Activated CD4-positive, alpha-beta T cell treated with anti-CD3 and anti-CD28 coated beads, Interleukin-2, amount 50 U/mL, for 24 hours (primary cell): ENCODE measurements at regions not wholly inside any gene's neighbourhood (a gene's known extent, or its start where the extent isn't known, plus 50 kb on each side); places are given as distances from the start of the nearest gene placed in this dataset.
"Not testable (repeated sequence)": the region's sequence is repeated elsewhere in the genome, so short reads cannot be mapped to it uniquely, and the experiment has no call there.

Source experiments
- DNase-seq, 2 donors: peaks; one replicate each; pipeline ENCODE4 v3.0.0-alpha.2; 2020; ENCODE audit warnings: low read depth in 1 of 2, low spot score in 1 of 2

DNA sequence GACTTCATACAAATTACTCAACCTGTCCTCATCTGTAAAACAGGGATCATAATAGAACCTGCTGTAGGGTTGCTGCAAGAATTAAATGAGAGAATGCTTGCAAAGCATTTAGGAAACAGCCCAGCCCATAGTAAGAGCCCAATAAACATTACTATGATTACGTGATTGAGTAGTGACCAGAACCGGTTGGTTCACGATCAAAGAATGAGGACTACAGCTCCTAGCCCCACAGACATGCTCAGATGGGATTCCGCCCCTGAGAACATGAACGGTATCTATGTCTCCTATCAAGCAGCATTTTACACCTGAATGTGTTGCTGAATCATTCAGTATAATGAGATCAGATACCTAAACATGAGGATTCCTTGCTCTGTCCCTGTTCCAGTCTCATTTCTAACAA lies 104.8 kb upstream of the ZNF648 start:
- no peak for DNase-seq

DNA sequence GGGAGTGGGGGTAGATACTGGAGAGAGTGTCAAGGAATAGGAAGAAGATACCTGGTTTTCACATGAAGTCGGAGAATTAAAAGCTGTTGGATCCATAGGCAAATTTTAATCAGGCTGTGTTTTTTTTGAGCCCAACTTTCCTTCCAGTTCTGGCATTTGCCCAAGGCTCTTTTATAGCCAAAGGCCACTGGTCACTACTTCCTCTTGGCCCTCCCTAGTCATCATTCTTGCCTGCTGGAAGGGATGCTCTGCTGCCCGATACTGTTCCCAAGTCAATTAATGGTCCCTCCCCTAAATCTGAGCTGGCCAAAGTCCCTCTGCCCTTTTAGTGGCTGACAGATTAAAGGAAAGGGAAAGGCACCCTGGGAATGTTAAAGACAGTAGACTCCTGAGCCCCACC lies 102.8 kb upstream of the ZNF648 start:
- DNase-seq: no peak

DNA sequence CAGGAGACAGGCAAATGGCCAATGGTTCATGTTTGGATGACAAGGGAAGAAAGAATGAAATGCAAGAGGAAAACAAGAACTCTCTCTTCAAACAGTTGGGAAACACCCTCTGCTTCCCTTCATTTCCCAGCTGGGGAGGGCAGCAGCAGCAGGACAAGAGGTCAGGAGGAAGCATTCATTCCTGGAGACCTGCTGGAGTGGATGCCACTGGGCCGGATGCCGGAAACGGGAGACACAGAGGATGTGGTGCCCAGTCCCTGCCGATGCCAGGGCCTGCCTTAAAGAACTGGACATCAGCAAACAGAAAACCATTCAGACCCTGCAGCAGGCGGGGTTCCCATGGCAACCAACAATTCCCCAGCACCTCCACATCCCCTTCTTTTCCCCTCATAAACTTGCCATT lies 102.3 kb upstream of the ZNF648 start:
- DNase-seq: no peak

DNA sequence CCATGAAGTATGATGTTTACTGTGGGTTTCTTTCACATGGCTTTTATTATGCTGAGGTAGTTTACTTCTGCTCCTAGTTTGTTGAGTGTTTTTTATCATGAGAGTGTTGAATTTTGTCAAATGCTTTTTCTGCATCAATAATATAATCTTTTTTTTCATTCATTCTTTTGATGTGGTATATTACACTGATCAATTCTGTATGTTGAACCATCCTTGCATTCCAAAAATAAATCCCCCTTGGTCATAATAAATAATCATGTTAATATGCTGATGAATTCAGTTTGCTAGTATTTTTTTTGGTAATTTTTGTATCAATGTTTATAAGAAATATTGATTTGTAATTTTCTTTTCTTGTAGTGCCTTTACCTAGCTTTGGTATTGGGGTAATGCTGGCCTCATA lies 97.9 kb upstream of the ZNF648 start:
- DNase-seq: no peak

DNA sequence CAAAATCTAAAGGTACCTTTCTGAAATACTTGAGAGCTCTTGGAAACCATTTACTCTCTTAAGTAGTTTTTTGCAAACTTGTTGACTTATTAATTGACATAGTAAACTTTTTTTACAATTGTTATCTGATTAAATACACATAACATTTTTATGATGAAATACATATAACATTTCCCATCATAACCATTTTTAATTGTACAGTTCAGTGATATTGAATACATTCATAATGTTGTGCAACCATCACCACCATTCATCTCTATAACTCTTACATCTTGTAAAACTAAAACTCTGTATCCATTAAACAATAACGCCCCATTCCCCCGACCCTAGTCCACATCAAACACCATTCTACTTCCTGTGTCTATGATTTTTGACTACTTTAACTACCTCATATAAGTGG lies 95.7 kb upstream of the ZNF648 start:
- DNase-seq: no peak

DNA sequence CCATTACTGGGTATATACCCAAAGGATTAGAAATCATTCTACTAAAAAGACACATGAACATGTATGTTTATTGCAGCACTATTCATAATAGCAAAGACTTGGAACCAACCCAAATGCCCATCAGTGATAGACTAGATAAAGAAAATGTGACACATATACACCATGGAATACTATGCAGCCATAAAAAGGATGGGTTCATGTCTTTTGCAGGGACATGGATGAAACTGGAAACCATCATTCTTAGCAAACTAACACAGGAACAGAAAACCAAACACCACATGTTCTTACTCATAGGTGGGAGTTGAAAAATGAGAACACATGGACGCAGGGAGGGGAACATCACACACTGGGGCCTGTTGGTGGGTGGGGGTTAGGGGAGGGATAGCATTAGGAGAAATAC lies 92.9 kb upstream of the ZNF648 start:
- not testable (repeated sequence) for DNase-seq

DNA sequence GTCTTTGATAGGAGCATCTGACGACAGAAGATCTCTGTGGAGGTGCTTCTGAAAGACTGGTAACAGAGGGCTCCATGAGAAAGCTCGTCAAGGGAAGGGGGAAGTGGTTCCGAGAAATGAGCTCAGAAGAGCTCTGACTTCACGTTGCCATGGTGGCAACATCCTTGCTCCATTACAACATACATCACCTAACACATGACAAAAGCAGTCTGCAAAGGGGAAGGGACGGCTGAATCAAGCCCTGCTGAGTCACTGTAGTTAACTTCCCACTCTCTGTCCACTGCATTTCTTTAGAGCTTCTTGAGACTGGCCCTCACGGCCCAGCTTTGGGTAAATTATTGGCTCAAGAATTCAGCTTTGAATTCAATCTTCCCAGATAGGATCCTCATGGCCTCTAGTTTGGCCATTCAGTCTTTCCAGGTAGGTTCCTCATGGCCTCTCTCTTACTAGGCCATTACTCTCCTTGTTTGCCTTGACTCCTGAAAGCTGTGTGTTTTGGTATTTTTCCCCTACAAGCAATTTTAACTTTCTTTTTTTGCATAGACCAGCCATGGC lies 88.0 kb upstream of the ZNF648 start:
- DNase-seq: no peak

DNA sequence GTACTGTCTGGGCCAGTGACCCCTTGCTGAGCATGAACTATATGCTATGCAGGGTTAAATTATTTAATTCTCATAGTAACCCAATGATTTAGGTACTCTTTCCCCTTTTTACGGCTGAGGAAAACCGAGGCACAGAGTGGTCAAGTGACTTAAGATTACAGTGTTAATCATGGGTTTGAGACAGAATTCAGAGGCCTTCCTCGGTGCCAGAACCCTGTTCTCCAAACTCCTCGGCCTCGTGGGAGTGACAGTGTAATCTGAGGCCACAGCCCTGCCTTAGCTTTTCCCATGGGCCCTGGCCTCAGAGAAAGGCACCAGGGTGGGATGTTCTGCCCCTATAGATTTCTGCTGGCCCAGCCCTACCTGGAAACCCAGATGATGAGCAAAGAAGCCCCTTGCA lies 86.4 kb upstream of the ZNF648 start:
- DNase-seq: no peak

DNA sequence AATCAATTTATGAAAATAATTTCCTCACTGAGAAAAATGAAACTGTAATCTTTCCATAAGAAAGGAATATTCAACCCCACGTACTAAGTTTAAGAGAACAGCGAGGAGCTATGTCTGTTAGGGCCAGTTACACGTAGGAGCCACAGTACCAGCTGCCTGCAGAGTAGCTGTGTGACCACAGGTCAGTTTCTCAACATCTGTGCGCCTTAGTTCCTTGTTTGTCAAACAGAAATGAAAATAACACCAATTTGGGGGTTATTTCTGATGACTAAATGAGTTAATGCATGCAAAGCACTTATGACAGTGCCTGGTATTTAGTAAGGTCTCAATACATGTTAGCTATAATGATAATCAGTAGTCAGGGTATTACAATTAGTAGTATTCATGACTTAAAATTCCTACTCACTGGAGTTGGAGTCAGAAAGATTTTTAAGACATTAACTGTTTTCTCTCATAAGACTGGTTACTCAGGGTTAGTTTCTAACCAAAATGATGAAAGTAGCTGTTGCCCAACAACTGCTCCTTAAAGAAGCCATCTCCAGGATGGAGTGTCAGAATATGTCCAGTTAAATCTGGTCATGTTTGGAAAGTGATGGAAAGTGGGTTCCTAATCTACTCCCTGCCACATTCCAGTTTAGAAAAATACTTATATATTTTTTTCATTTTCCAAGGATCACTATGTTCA lies 85.8 kb upstream of the ZNF648 start:
- no peak for DNase-seq

DNA sequence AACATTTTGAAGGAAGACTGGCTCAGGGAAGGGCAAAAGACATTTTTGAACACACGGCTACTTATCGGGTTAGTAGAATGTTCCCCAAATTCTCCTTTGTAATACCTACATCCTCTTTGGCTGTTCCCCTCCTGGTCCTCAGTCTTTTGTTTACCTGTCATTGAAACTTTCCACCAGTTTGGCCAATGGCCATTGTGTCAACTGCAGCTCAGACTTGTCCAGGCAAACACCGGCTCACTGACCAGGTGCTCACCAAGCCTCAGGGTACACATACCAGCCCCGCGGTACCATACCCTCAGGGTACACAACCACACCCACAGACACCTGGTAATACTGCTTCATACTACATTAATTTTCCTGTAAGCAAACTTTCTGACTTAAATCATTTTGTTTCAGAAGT lies 84.8 kb upstream of the ZNF648 start:
- DNase-seq: no peak

DNA sequence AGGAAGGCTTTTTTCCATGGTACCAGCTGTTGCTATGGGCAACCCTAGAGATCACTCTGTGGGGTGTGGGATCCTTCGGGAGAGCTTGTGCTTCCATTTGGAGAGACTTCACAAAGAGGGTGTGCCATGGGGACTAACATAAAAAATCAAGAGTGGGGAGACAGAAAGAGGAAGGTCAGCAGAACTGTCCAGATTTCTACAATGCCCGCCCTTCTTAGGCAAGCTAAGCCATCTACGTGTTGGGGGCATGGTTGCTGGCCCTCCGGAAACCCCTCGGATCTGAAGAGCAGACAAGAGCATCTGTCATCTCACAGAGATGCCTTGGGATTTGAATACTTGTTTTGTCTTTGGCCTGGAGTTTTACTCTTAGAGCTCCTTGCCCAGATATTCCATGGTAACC lies 83.9 kb upstream of the ZNF648 start:
- no peak for DNase-seq

DNA sequence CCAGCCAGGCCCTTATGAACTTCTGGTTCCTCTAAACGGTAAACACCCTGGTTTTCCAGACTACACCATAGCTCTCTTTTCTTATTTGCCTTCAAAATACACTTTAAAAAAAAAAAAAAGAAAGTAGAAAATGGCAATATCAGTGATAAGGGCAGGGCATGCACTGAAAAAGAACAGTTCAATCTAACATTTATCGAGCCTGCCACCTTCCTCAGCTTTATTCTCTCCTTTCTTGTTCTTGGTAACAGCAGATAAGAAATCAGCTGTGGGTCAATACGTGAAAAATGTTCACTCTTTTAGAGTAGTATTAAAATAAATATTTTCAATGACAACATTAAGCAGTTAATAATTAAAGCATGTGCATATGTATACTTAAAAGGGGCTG lies 83.1 kb upstream of the ZNF648 start:
- no peak for DNase-seq

DNA sequence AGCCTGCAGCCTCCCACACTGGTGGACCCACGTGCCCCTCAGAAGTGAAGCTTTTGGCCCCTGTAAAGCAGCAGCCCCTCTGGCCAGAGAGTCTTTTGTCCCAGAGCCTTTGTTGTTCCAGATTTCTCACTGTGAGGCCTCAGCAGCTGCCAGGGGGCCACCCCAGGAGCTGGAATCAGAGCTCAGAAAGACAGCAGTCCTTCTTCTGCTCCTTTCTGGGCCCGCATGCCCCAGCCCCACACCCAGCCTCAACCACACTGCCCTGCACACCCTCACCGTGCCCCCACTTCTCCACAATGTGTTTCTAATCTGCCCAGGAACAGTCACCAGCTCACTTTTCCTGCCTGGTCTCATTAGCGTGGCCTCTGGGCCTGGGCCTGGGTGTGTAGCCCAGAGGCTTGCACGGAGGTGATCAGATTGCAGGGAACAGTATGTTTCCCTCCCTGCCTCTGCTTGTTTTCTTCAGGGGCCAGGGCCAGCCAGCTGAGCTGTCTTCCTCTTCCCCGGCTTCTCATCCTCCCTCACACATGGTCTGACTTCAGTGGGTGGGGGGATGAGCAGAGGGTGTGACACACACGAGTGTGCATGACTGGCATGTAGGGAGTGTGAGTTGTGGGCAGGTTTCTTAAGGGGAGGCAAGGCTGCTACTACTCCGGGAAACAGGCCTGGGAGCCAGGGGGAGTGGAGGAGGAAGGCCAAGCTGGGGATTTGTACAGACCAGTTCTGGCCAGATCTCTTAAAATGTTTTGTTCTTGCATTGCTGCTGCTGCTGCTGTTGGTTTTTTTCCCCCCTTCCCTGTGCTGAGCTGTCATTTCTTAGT lies 82.5 kb upstream of the ZNF648 start:
- no peak for DNase-seq

DNA sequence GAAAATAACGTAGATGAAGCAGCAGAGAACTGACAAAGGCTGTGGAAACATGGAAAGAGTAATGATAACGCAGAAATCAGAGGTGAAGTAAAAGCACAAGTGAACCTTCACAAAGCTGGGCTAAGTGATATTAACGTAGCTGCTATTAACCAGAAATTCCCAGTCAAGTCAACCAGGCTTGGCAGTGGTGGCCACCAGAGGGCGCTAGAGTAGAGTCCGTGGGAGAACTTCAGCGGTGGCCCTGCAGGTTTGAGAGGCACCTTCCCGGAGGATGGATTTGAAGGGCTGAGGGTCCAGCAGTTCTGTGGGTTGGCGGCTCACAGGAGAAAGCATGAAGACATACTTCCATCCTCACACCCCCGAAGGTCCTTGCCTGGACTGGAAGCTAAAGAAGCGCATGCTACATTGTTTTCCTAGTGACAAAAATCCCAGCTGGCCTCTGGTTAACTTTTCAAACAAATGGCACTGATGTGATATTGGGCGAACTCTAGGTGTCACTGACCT lies 81.7 kb upstream of the ZNF648 start:
- DNase-seq: peak; percentile 86 to 87

DNA sequence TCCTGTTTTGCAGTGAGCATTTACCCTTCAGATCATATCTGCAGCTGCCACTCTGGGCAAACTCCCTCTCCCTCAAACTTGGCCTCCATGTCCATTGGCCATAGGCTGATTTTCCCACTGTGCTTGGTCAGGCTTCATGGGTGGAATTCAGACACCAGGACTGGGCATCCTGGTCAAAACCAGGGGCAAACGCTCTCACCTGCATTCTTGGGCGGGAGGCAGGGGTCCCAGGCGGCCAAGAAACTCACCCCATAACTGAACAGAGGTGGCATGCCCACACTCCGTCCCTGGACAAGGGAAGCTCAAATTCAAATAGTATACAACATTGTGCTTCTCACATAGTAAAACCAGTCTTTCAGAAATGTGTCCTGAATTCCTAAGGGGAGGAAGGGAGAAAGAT lies 81.1 kb upstream of the ZNF648 start:
- DNase-seq: no peak

DNA sequence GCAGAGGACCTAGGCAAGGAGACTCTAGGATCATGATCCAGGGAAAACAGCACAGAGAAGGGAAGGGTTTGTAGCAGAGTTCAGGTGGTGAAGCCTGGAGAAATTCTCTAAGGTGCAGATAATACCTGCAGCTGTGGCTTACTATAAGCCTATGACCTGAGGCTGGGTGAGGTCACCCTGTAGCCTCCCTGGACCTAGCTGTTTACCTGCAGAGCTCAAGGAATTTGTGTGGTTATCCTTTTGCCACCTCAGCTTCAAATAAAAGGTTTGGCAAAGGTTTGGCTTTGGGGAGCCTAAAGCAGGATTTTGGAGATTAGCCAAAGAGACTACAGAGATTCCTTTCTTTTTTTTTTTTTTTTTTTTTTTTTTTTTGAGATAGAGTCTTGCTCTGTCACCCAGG lies 79.5 kb upstream of the ZNF648 start:
- DNase-seq: no peak

DNA sequence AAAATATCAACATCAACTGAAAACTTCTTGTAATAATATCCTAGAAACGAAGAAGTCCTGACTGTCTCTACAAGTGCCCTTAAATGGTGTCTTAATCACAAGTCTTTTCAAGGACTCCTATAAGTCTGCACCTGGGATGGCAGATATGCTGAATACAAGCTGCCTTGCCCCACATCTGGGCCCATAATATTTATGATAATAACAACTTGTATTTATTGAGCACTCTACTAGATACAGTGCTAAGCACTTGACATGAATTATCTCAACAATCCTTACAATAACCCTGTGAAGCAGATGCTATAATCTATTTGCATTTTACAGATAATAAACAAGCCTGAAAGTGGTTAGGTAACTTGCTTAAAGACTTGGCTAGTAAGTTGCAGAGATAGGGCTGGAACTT lies 78.0 kb upstream of the ZNF648 start:
- no peak for DNase-seq

DNA sequence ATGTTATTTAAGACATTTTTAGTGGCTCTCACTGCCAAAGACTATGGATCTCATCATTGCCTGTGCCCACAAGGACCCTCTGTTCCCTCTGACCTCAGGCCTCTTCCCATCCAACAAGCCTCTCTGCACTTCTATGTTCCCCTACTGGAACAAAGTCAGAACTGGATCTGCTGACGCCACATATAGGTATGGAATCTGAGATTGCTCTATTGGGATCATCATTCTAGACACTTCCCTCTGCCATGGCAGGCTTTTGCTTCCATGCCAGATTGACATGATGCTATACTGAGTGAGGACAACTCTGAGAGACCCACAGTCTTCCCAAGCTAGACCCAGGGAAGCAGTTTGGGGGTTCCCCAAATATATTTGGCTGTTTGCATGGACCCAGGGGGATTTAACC lies 76.0 kb upstream of the ZNF648 start:
- no peak for DNase-seq

DNA sequence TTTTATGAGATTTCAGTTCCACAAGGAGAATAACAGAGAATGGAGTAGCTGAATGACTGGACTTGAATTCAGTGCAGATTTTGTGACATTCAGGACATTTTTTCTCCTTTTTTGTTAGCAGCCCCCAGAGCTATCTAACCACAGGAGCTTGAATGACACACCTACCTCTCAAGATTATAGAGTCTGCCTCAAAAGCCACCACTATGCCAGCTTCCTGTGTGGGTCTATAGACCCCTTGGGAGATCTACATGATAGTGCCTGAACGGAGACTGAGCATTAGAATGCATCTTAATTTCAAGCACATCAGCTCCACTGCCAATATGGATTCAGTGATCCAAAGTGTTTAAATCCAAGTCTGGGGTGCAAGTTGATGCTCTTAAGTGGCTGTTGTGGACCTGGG lies 74.4 kb upstream of the ZNF648 start:
- no peak for DNase-seq

DNA sequence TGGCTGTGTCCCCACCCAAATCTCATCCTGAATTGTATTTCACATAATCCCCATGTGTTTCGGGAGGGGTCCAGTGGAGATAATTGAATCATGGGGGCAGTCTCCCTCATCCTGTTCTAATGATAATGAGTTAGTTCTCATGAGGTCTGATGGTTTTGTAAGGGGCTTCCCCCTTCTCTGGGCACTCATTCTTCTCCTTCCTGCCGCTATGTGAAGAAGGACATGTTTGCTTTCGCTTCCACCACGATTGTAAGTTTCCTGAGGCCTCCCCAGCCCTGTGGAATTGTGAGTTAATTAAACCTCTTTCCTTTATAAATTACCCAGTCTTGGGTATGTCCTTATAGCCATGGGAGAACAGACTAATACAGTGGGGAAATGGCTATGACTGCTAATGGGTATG lies 72.7 kb upstream of the ZNF648 start:
- DNase-seq: no peak

DNA sequence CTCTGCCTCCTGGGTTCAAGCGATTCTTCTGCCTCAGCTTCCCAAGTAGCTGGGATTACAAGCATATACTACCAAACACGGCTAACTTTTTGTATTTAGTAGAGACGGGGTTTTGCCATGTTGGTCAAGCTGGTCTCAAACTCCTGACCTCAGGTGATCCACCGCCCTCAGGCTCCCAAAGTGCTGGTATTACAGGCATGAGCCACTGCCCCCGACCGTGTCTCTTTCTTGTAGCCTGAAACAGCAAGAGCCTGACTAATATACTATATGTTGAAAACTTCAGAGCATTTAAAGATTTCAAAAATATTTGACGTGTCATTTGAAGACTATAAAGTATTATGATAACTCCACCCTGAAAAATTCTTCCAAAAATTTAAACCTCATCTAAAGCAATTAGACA lies 71.7 kb upstream of the ZNF648 start:
- DNase-seq: no peak

DNA sequence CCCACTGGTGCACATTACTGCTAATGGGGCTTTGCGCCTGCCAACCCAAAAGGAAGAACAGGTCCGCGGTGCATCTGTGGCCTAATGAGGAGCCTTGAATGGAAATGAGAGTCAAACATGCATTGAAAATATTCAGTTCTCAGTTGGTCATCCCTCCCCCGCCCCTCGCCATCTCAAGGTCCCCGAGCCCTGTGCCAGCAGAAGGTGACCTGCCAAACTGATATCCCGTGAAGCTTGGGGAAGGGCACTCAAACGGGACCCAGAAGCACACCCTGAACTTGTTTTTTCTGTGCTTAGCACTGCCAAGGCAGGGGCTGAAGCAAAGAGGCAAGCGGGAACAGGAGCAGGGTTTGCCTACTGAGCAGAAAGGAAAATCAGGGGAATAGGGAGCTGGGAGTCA lies 67.9 kb upstream of the ZNF648 start:
- no peak for DNase-seq

DNA sequence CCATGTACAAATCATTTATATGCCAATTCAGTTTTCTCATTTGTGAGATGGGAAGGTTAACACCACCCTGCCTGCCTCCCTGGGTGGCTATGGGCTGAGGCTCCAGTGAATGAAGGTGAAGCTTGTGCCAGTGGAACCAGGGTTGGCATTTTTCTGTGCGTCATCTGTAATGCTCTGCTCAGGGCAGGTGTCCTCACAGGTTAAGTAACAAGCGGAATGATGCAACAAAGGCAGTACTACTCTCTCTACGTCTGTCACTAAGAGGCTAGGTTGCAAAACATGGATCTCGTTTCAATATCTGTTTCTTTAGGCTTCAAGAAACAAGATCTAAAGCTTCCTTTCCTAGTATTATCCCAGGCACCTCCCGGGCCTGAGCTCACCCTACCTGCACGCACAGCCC lies 67.0 kb upstream of the ZNF648 start:
- DNase-seq: no peak
